HepG2 (cell line): ENCODE measurements at regions not wholly inside any gene's neighbourhood (a gene's known extent, or its start where the extent isn't known, plus 50 kb on each side); places are given as distances from the start of the nearest gene placed in this dataset.

Experiments
- ATAC-seq: fragments of 200-7000 bp; cut with Tn5 transposase; 3 replicates; pipeline ENCODE4 v1.9.1; 2020; ENCODE audit warnings: mild to moderate bottlenecking, moderate library complexity
- BruUV-seq: library from RNA; stranded (reverse); fragments of 400-500 nt; replicated peaks from 2 replicates; lab custom pipeline; 2021; lab: Mats Ljungman, UMichigan
- CTCF ChIA-PET: fragments of 300-600 bp; formaldehyde crosslinking; extraction: SDS; loops from one replicate; lab custom pipeline; 2021; ENCODE audit warnings: low total read pairs, inconsistent platforms, low intra/inter-chr PET ratio; lab: Yijun Ruan, JAX
- POLR2A ChIA-PET: fragments of 350-600 bp; sonication (Branson Sonifier 250); formaldehyde crosslinking; loops from one replicate; lab custom pipeline; 2020; ENCODE audit warnings: antibody characterized with exemption, inconsistent platforms; lab: Yijun Ruan, JAX
- DNase-seq: peaks from one replicate; pipeline ENCODE4 v3.0.0-alpha.2; 2015; ENCODE audit warnings: low spot score
- FAIRE-seq: peaks from 3 replicates; lab custom pipeline; 2011; peaks lifted over from hg19 to GRCh38; lab: Jason Lieb, UNC
- H2AFZ ChIP-seq: one replicate; pipeline ENCODE4 v1.6.1; 2011; ENCODE audit warnings: low read length, inconsistent platforms
- H3K27ac ChIP-seq: fragments of 300-600 bp; 3 replicates; pipeline ENCODE4 v1.8.0; 2011; ENCODE audit warnings: mixed run types, mild to moderate bottlenecking, mixed read lengths, low read length, inconsistent platforms; ENCODE audit not compliant: insufficient read depth; ENCODE audit errors: extremely low read length
- H3K27me3 ChIP-seq, 2 experiments: fragments of 200-600 bp in 1 of 2; 2 replicates in 1 of 2; 3 replicates in 1 of 2; pipeline versions ENCODE4 v1.6.0 to v1.8.0; 2011; ENCODE audit warnings: low read length in 2 of 2, mild to moderate bottlenecking in 2 of 2, moderate library complexity in 2 of 2, inconsistent platforms in 1 of 2; ENCODE audit not compliant: insufficient read depth in 2 of 2, control insufficient read depth in 1 of 2
- H3K36me3 ChIP-seq, 2 experiments: fragments of 200-600 bp in 1 of 2; replicated peaks in 1 of 2; 2 replicates in 1 of 2; 3 replicates in 1 of 2; pipeline versions ENCODE4 v1.5.1 to v1.8.0; 2011; ENCODE audit warnings: low read length in 2 of 2, inconsistent platforms in 1 of 2; ENCODE audit not compliant: insufficient read depth in 2 of 2, control insufficient read depth in 1 of 2
- H3K4me1 ChIP-seq: 2 replicates; pipeline ENCODE4 v1.5.1; 2012; ENCODE audit warnings: low read length, inconsistent platforms; ENCODE audit not compliant: insufficient read depth
- H3K4me2 ChIP-seq: 2 replicates; pipeline ENCODE4 v1.6.0; 2011; ENCODE audit warnings: low read depth, low read length, inconsistent platforms
- H3K4me3 ChIP-seq, 3 experiments: fragments of 200-600 bp in 1 of 3; sonication (generic), shearing (Covaris generic) in 1 of 3; replicated peaks in 1 of 3; 2 replicates each; pipeline ENCODE4 v1.5.1; 2011 to 2016; ENCODE audit warnings: low read length in 3 of 3, inconsistent platforms in 2 of 3, low read depth in 2 of 3, mild to moderate bottlenecking in 2 of 3, control low read depth in 1 of 3, mixed read lengths in 1 of 3; ENCODE audit not compliant: insufficient read depth in 1 of 3
- H3K79me2 ChIP-seq: one replicate; pipeline ENCODE4 v1.6.1; 2011; ENCODE audit warnings: low read length, inconsistent platforms; ENCODE audit not compliant: insufficient read depth
- H3K9ac ChIP-seq: 2 replicates; pipeline ENCODE4 v1.6.0; 2011; ENCODE audit warnings: mild to moderate bottlenecking, low read depth, low read length, inconsistent platforms; ENCODE audit not compliant: insufficient read depth
- H3K9me3 ChIP-seq: 2 replicates; pipeline ENCODE4 v1.5.1; 2012; ENCODE audit warnings: mild to moderate bottlenecking, low read length
- H4K20me1 ChIP-seq: 2 replicates; pipeline ENCODE4 v1.6.0; 2011; ENCODE audit warnings: inconsistent platforms, mild to moderate bottlenecking, low read length, moderate library complexity; ENCODE audit not compliant: insufficient read depth
- FOXO4 ChIP-seq: sonication (generic); formaldehyde crosslinking; conservative IDR thresholded peaks from 2 replicates; pipeline ENCODE4 v1.8.1; 2023; ENCODE audit warnings: missing genetic modification reagents
- MIER2 ChIP-seq: IDR thresholded peaks from 2 replicates; pipeline ENCODE4 v1.6.1; 2016; ENCODE audit warnings: missing biosample characterization, missing genetic modification reagents
- REST ChIP-seq, 2 experiments: IDR thresholded peaks; 2 replicates each; pipeline ENCODE4 v1.6.1; 2011 to 2012; ENCODE audit warnings: low read length in 2 of 2, borderline replicate concordance in 1 of 2, low read depth in 1 of 2, mild to moderate bottlenecking in 1 of 2, moderate library complexity in 1 of 2
- SAFB2 ChIP-seq: sonication (generic); formaldehyde crosslinking; IDR thresholded peaks from 2 replicates; pipeline ENCODE4 v1.5.1; 2020; ENCODE audit warnings: missing genetic modification reagents, low read depth, mild to moderate bottlenecking, borderline replicate concordance
- THAP7 ChIP-seq: sonication (generic); formaldehyde crosslinking; IDR thresholded peaks from 2 replicates; pipeline ENCODE4 v1.8.1; 2023; ENCODE audit warnings: mild to moderate bottlenecking, missing genetic modification reagents
- ZBED4 ChIP-seq: sonication (generic); formaldehyde crosslinking; IDR thresholded peaks from 2 replicates; pipeline ENCODE4 v1.4.0; 2020; ENCODE audit warnings: missing genetic modification reagents, borderline replicate concordance
- ZFP36L2 ChIP-seq: sonication (generic); formaldehyde crosslinking; IDR thresholded peaks from 2 replicates; pipeline ENCODE4 v1.4.0; 2020; ENCODE audit warnings: missing genetic modification reagents
- WGBS: methylation state at CpG from one replicate; pipeline ENCODE4 v1.1.6; 2017; ENCODE audit warnings: low lambda C conversion rate; 5-methylcytosine and 5-hydroxymethylcytosine counted together
- in situ Hi-C: cut with HindIII; loops from 2 replicates; pipeline ENCODE4 v1.10.0; 2017; ENCODE audit warnings: low pct_unique_long_range_greater_than_20kb; ENCODE audit not compliant: extremely low pct_ligation_motif_present
- intact Hi-C: fragments of 100-400 bp; cut with micrococcal nuclease; formaldehyde crosslinking; loops from one replicate; pipeline ENCODE4 v1.10.0; 2022; ENCODE audit not compliant: unreplicated experiment

GRCh38 chr7:12898004-12898403 lies 210.6 kb downstream of the ARL4A start:
- Histone ChIP-seq H3K79me2 (no peaks in the 10 kb centered on the region), H3K9ac (no peak overlapping the region), H3K36me3 (no peaks in the 10 kb centered on the region), H4K20me1 (no peaks in the 10 kb centered on the region), H3K27me3 (no peaks in the 10 kb centered on the region), H3K9me3 (no peaks in the 10 kb centered on the region), H3K4me3 (no peak overlapping the region), H3K4me2 (no peak overlapping the region), H3K27ac (no peak overlapping the region), H3K4me1 (no peaks in the 10 kb centered on the region), H2AFZ (no peak overlapping the region)
- in situ Hi-C loops (no loop called here), intact Hi-C loops (no loop called here)
- CTCF ChIA-PET = no interaction called here
- 41% methylated on average over 2 of the region's 2 CpGs for WGBS
- POLR2A ChIA-PET = no interaction called here
- FAIRE-seq = no peak
- ATAC-seq = no peak
- peak in 1 of 2 experiments; percentile 86; a peak in 3 of 4 replicates for TF ChIP-seq REST (IDR thresholded peaks at IDR 0.05; ENCODE audit: borderline replicate concordance in 1 of 2, low read depth in 1 of 2, low read length in 2 of 2)
- TF ChIP-seq MIER2 (CRISPR knock-in tag) = peak; percentile 43; the same call in 1 of the 2 replicates
- TF ChIP-seq ZFP36L2 (CRISPR knock-in tag) = no peak
- no TSS peak for BruUV-seq
- no peak for DNase-seq

- Histone ChIP-seq H3K9me3 (no peaks in the 10 kb centered on the region), H3K4me2 (no peak overlapping the region), H3K27ac (no peak overlapping the region), H3K4me1 (no peaks in the 10 kb centered on the region), H2AFZ (no peak overlapping the region), H3K36me3 (no peaks in the 10 kb centered on the region), H3K79me2 (no peaks in the 10 kb centered on the region), H3K4me3 (no peak overlapping the region), H3K9ac (no peak overlapping the region), H3K27me3 (no peaks in the 10 kb centered on the region), H4K20me1 (no peaks in the 10 kb centered on the region)
- FAIRE-seq (no peak), DNase-seq (no peak), ATAC-seq (no peak)
- WGBS = 69% methylated on average over 3 of the region's 3 CpGs
- in situ Hi-C loops (no loop called here), intact Hi-C loops (no loop called here)
- POLR2A ChIA-PET = no interaction called here
- no TSS peak for BruUV-seq
- CTCF ChIA-PET = no interaction called here
- TF ChIP-seq SAFB2 (CRISPR knock-in tag) (no peak), THAP7 (CRISPR knock-in tag) (no peak), FOXO4 (no peak), ZBED4 (CRISPR knock-in tag) (no peak)
Measured at GRCh38 chr7:12898620-12899019, 211.2 kb downstream of the ARL4A start.
